Psoas muscle (tissue), 7 donors: ENCODE measurements at regions not wholly inside any gene's neighbourhood (a gene's known extent, or its start where the extent isn't known, plus 50 kb on each side); places are given as distances from the start of the nearest gene placed in this dataset.

Source experiments
- ATAC-seq, 4 donors: fragments of 200-7000 bp; cut with Tn5 transposase; one replicate each; pipeline ENCODE4 v1.9.1; 2020; ENCODE audit warnings: moderate library complexity in 3 of 4, mild to moderate bottlenecking in 2 of 4
- DNase-seq, 2 donors: peaks; one replicate each; pipeline ENCODE4 v3.0.0-alpha.2; 2020
- H3K27ac ChIP-seq: fragments of 200-600 bp; one replicate; pipeline ENCODE4 v1.8.0; 2022
- H3K27me3 ChIP-seq, 3 donors: fragments of 200-600 bp in 1 of 3; one replicate each; pipeline versions ENCODE4 v1.6.1 to v1.8.0; 2013 to 2022; ENCODE audit warnings: low read length in 2 of 3, mild to moderate bottlenecking in 2 of 3, moderate library complexity in 1 of 3; ENCODE audit not compliant: insufficient read depth in 3 of 3
- H3K36me3 ChIP-seq, 2 donors: fragments of 200-600 bp in 1 of 2; one replicate each; pipeline versions ENCODE4 v1.6.1 to v1.8.0; 2013 to 2022; ENCODE audit warnings: low read depth in 1 of 2, mild to moderate bottlenecking in 1 of 2, moderate library complexity in 1 of 2; ENCODE audit not compliant: insufficient read depth in 1 of 2
- H3K4me1 ChIP-seq: fragments of 200-600 bp; one replicate; pipeline ENCODE4 v1.8.0; 2022
- H3K4me3 ChIP-seq: fragments of 200-600 bp; one replicate; pipeline ENCODE4 v1.8.0; 2022; ENCODE audit warnings: mild to moderate bottlenecking
- H3K9me3 ChIP-seq: fragments of 200-600 bp; one replicate; pipeline ENCODE4 v1.8.0; 2022
- CTCF ChIP-seq: fragments of 200-600 bp; IDR thresholded peaks from one replicate; pipeline ENCODE4 v1.8.0; 2022; ENCODE audit warnings: antibody characterized with exemption
- WGBS, 3 donors: extraction: QIAGEN DNeasy Blood & Tissue Kit; methylation state at CpG; one replicate each; pipeline versions ENCODE4 v1.1.6 to v1.1.7; 2013; 5-methylcytosine and 5-hydroxymethylcytosine counted together
- intact Hi-C, 2 donors: fragments of 100-400 bp; cut with DNase I; formaldehyde crosslinking; loops; one replicate each; pipeline versions ENCODE4 v1.11.0 to v1.14.2; 2022
- donor health status: healthy with polysubstance abuse.
- donor health status: DM: no; HTN: no; CAD: no; lungs with moderate emphysema.
- donor health status: Bipolar disorder and iron deficiency.
- donor health status: healthy.
- donor health status: DM: yes; HTN: yes; CAD: no.
- donor health status: DM: no; HTN: no; CAD: no.
- donor health status: DM: yes; HTN: yes; CAD: no.

- H3K4me1 ChIP-seq = no peaks in the 10 kb centered on the region
- no peaks in the 10 kb centered on the region for H3K27me3 ChIP-seq
- 75 to 86% (median 79%) methylated on average over 4 of the region's 4 CpGs for WGBS, 3 donors
- no peak for DNase-seq
- no peak for ATAC-seq
- no peaks in the 10 kb centered on the region for H3K36me3 ChIP-seq
- TF ChIP-seq CTCF = no peak
- intact Hi-C loops = no loop called here
- H3K27ac ChIP-seq = no peak overlapping the region
- no peaks in the 10 kb centered on the region for H3K9me3 ChIP-seq
- no peak overlapping the region for H3K4me3 ChIP-seq
Measured at GRCh38 chr18:51862051-51862715, 477.8 kb upstream of the DCC start.

GRCh38 chr18:51864219-51864965 is 475.6 kb upstream of the DCC start:
- no peaks in the 10 kb centered on the region for H3K27me3 ChIP-seq
- TF ChIP-seq CTCF = no peak
- intact Hi-C loops = no loop called here
- no peaks in the 10 kb centered on the region for H3K9me3 ChIP-seq
- H3K4me3 ChIP-seq = no peak overlapping the region
- no peak for DNase-seq
- H3K27ac ChIP-seq = no peak overlapping the region
- ATAC-seq = no peak
- no peaks in the 10 kb centered on the region for H3K36me3 ChIP-seq
- H3K4me1 ChIP-seq = no peaks in the 10 kb centered on the region
- 89 to 92% (median 90%) methylated on average over 27 to 36 of the region's 36 CpGs for WGBS, 3 donors

GRCh38 chr18:51865538-51865937 is 474.5 kb upstream of the DCC start:
- H3K4me1 ChIP-seq = no peaks in the 10 kb centered on the region
- H3K4me3 ChIP-seq = no peak overlapping the region
- 92 to 94% (median 93%) methylated on average over 1 of the region's 1 CpG for WGBS, 3 donors
- H3K27me3 ChIP-seq = no peaks in the 10 kb centered on the region
- intact Hi-C loops = no loop called here
- no peak overlapping the region for H3K27ac ChIP-seq
- ATAC-seq = no peak
- H3K9me3 ChIP-seq = no peaks in the 10 kb centered on the region
- TF ChIP-seq CTCF = no peak
- DNase-seq = no peak
- H3K36me3 ChIP-seq = no peaks in the 10 kb centered on the region

- Histone ChIP-seq H3K9me3 (no peaks in the 10 kb centered on the region), H3K4me1 (no peaks in the 10 kb centered on the region), H3K36me3 (no peaks in the 10 kb centered on the region), H3K27ac (no peak overlapping the region), H3K27me3 (no peaks in the 10 kb centered on the region), H3K4me3 (no peak overlapping the region)
- no peak for TF ChIP-seq CTCF
- ATAC-seq (no peak), DNase-seq (no peak)
- intact Hi-C loops = no loop called here
Measured at GRCh38 chr18:51867767-51868166, 472.2 kb upstream of the DCC start.
